ENCODE measurements at regions not wholly inside any gene's neighbourhood (a gene's known extent, or its start where the extent isn't known, plus 50 kb on each side); places are given as distances from the start of the nearest gene placed in this dataset.
"Not testable (repeated sequence)": the region's sequence is repeated elsewhere in the genome, so short reads cannot be mapped to it uniquely, and the experiment has no call there.

DNA sequence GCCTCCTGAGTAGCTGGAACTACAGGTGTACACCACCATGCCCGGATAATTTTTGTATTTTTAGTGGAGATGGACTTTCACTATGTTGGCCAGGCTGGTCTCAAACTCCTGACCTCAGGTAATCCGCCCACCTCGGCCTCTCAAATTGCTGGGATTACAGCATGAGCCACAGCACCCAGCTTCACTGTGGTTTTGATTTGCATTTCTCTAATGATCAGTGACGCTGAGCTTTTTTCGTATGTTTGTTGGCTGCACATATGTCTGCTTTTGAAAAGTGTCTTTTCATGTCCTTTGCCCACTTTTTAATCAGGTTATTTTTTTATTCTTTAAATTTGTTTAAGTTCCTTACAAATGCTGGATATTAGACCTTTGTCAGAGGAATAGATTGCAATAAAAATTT lies 696.0 kb downstream of the ZBBX start:
- not testable (repeated sequence) for TF ChIP-seq POLR2AphosphoS5 (IDR thresholded peaks at IDR 0.05; ENCODE audit: low read depth, low read length); TAF1 (IDR thresholded peaks at IDR 0.05; ENCODE audit: low read depth, low read length); POLR2A (IDR thresholded peaks at IDR 0.05; ENCODE audit: low read depth, low read length); PAX5 (IDR thresholded peaks at IDR 0.05; ENCODE audit: insufficient read depth, low read length, severe bottlenecking); POU2F2 (IDR thresholded peaks at IDR 0.05; ENCODE audit: low read depth, low read length); SPI1 (IDR thresholded peaks at IDR 0.05; ENCODE audit: low read depth, low read length)
